ENCODE measurements at regions not wholly inside any gene's neighbourhood (a gene's known extent, or its start where the extent isn't known, plus 50 kb on each side); places are given as distances from the start of the nearest gene placed in this dataset.

DNA sequence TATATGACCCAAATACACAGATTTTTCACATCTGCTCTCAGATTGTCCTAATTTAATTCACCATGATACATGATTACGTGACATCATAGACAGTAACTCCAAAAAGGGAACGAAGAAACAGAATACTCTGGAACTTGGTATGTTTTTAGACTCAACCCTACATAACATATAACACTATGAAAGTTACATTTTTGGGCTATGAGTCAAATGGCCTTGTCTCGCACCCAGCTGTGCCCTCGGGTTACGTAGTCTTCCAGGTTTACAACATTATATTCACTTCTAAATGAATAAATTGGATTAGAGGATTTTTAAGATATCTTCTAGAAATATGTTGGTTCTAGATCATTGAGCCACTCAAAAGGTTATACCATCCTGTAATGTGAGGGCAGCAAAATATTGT is 2089.6 kb upstream of the TENM3 start:
- H3K4me3 ChIP-seq = no peak overlapping the region
- H3K27ac ChIP-seq = no peak overlapping the region
- no peak for DNase-seq (ENCODE audit: extremely low spot score in 2 of 2)
- H3K9me3 ChIP-seq = no peaks in the 10 kb centered on the region
- H3K27me3 ChIP-seq = no peaks in the 10 kb centered on the region
- no peak for TF ChIP-seq POLR2AphosphoS5 (IDR thresholded peaks at IDR 0.05; ENCODE audit: insufficient read depth in 1 of 2, low read depth in 1 of 2)
- intact Hi-C loops (cut with DNase I) = no loop called here
- no peaks in the 10 kb centered on the region for H3K4me1 ChIP-seq
- no peaks in the 10 kb centered on the region for H3K36me3 ChIP-seq

DNA sequence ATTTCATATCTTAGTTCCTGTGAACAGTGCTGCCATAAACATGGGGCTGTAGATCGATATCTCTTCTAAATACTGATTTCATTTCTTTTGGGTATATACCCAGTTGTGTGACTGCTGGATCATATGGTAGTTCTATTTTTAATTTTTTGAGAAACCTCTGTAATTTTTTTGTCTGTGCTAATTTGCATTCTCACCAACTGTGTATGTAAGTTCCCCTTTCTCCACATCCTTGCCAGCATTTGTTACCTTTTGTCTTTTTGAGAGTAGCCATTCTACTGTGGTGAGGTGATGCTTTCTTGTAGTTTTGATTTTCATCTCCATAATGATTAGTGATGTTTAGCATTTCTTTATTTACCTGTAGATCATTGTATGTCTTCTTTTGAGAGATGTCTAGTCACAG is 2086.5 kb upstream of the TENM3 start:
- no peaks in the 10 kb centered on the region for H3K36me3 ChIP-seq
- no peaks in the 10 kb centered on the region for H3K9me3 ChIP-seq
- H3K27ac ChIP-seq = no peak overlapping the region
- no peak for DNase-seq (ENCODE audit: extremely low spot score in 2 of 2)
- intact Hi-C loops (cut with DNase I) = no loop called here
- no peaks in the 10 kb centered on the region for H3K27me3 ChIP-seq
- TF ChIP-seq POLR2AphosphoS5 (IDR thresholded peaks at IDR 0.05; ENCODE audit: insufficient read depth in 1 of 2, low read depth in 1 of 2) (no peak), POLR2A (IDR thresholded peaks at IDR 0.05) (no peak)
- TF ChIP-seq, protein P1, sequence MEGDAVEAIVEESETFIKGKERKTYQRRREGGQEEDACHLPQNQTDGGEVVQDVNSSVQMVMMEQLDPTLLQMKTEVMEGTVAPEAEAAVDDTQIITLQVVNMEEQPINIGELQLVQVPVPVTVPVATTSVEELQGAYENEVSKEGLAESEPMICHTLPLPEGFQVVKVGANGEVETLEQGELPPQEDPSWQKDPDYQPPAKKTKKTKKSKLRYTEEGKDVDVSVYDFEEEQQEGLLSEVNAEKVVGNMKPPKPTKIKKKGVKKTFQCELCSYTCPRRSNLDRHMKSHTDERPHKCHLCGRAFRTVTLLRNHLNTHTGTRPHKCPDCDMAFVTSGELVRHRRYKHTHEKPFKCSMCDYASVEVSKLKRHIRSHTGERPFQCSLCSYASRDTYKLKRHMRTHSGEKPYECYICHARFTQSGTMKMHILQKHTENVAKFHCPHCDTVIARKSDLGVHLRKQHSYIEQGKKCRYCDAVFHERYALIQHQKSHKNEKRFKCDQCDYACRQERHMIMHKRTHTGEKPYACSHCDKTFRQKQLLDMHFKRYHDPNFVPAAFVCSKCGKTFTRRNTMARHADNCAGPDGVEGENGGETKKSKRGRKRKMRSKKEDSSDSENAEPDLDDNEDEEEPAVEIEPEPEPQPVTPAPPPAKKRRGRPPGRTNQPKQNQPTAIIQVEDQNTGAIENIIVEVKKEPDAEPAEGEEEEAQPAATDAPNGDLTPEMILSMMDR (IDR thresholded peaks at IDR 0.05) = no peak
- no peaks in the 10 kb centered on the region for H3K4me1 ChIP-seq
- no peak overlapping the region for H3K4me3 ChIP-seq

DNA sequence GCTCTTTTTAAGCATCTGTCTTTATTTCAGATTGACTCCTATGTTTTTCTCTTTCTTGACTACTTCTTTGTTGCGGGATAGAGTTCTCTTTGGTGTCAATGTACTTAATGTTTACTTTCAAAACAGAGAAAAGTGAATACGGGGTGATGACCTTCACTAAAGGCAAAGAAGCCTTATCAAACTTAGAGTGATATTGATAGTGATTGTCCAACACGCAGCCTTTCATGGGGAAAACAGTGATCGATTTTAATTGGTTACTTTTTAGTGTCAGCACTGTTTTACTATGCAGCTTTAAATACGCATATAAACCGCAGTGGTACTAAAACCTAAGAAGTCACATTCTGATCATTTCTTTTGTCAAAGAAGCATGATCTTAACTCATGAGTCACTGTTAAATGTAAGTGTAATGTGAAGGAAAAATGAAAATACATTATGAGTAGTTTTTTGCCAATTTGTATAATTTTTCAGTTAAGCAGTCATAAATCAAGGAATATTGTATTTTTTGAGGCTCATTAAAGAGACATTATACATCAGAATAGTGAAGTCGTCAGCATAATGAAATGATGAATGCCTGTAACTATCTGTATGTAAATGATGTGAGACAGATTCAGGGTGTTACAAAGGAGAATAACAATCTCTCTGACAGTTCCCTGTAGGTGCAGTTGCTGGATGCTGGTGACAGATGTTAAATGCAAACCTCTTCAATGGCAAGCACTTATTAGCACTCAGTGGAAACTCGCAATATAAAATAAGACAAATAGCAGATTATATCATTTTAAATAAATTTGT is 2082.8 kb upstream of the TENM3 start:
- Histone ChIP-seq H3K36me3 (no peaks in the 10 kb centered on the region), H3K27ac (no peak overlapping the region), H3K27me3 (no peaks in the 10 kb centered on the region), H3K9me3 (no peaks in the 10 kb centered on the region), H3K4me1 (no peaks in the 10 kb centered on the region), H3K4me3 (no peak overlapping the region)
- TF ChIP-seq POLR2AphosphoS5 (IDR thresholded peaks at IDR 0.05; ENCODE audit: insufficient read depth in 1 of 2, low read depth in 1 of 2) (no peak), POLR2A (IDR thresholded peaks at IDR 0.05) (no peak)
- TF ChIP-seq, protein P1 (IDR thresholded peaks at IDR 0.05) = no peak
- intact Hi-C loops (cut with DNase I) = no loop called here
- DNase-seq (ENCODE audit: extremely low spot score in 2 of 2) = no peak

DNA sequence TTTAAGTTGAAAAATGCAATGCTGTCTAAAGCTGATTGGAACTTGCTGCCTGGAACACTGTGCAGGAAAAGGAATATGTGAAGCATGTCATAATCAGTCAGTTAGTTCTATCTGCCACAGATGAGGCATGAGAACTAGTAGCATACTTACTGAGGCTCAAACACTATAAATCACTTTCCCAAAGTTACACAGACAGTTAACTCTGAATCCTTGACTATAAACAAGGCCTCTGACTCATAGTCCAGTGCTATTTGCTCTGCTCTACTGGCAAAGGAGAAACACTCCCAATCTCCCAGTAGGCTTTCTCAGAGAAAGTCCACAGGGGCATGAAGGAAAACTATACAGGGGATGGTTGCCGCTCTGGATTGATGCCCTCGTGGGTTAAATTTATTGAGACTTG is 2078.4 kb upstream of the TENM3 start:
- TF ChIP-seq POLR2AphosphoS5 (IDR thresholded peaks at IDR 0.05; ENCODE audit: insufficient read depth in 1 of 2, low read depth in 1 of 2) (no peak), POLR2A (IDR thresholded peaks at IDR 0.05) (no peak)
- TF ChIP-seq, protein P1 (IDR thresholded peaks at IDR 0.05) = no peak
- no peaks in the 10 kb centered on the region for H3K27me3 ChIP-seq
- intact Hi-C loops (cut with DNase I) = no loop called here

DNA sequence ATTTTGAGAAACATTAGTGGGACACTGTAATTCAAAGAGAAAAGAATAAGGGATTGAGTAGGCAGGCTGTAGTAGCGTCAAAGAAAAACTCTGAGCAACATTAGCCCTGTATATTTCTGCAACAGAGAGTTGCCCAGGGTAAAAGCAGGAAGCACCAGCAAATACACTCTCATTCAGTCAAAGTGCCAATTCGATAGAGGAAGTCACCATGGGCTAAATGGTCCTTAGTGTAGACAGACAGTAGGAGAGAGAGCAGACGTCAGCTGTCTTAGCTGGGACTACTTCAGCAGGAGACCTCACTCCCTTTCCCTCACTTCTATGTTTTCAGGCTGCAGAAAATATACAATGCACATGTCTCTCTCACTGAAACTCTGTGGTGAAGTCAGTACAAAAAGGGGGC is 2073.8 kb upstream of the TENM3 start:
- no peaks in the 10 kb centered on the region for H3K27me3 ChIP-seq
- no peaks in the 10 kb centered on the region for H3K36me3 ChIP-seq
- H3K4me1 ChIP-seq = no peaks in the 10 kb centered on the region
- no peak for TF ChIP-seq POLR2A (IDR thresholded peaks at IDR 0.05)
- TF ChIP-seq, protein P1 (IDR thresholded peaks at IDR 0.05) = no peak
- no peak for TF ChIP-seq POLR2AphosphoS5 (IDR thresholded peaks at IDR 0.05; ENCODE audit: insufficient read depth in 1 of 2, low read depth in 1 of 2)
- no peak for DNase-seq (ENCODE audit: extremely low spot score in 2 of 2)
- no peak overlapping the region for H3K27ac ChIP-seq
- intact Hi-C loops (cut with DNase I) = no loop called here
- no peaks in the 10 kb centered on the region for H3K9me3 ChIP-seq
- H3K4me3 ChIP-seq = no peak overlapping the region

More for the DNA sequence above, 2078.4 kb upstream of the TENM3 start:
- no peaks in the 10 kb centered on the region for H3K9me3 ChIP-seq
- no peak overlapping the region for H3K4me3 ChIP-seq
- no peak overlapping the region for H3K27ac ChIP-seq
- no peaks in the 10 kb centered on the region for H3K36me3 ChIP-seq
- DNase-seq (ENCODE audit: extremely low spot score in 2 of 2) = no peak
- no peaks in the 10 kb centered on the region for H3K4me1 ChIP-seq

All from vagina (tissue), 2 donors.